Fibroblast of the aortic adventitia (primary cell): ENCODE measurements at regions not wholly inside any gene's neighbourhood (a gene's known extent, or its start where the extent isn't known, plus 50 kb on each side); places are given as distances from the start of the nearest gene placed in this dataset.
"Not testable (repeated sequence)": the region's sequence is repeated elsewhere in the genome, so short reads cannot be mapped to it uniquely, and the experiment has no call there.

Experiments used
- DNase-seq: peaks from one replicate; pipeline ENCODE4 v3.0.0-alpha.2; 2010; ENCODE audit warnings: low read depth
- H3K4me3 ChIP-seq: 2 replicates; pipeline ENCODE4 v1.5.1; 2011; ENCODE audit warnings: low read depth, mild to moderate bottlenecking, control low read depth, low read length, moderate library complexity
- TF ChIP-seq, protein P1 (sequence below): IDR thresholded peaks from 2 replicates; pipeline ENCODE4 v1.5.1; 2011; ENCODE audit warnings: mild to moderate bottlenecking, low read length, control low read depth, inconsistent platforms; ENCODE audit not compliant: insufficient read depth

DNA sequence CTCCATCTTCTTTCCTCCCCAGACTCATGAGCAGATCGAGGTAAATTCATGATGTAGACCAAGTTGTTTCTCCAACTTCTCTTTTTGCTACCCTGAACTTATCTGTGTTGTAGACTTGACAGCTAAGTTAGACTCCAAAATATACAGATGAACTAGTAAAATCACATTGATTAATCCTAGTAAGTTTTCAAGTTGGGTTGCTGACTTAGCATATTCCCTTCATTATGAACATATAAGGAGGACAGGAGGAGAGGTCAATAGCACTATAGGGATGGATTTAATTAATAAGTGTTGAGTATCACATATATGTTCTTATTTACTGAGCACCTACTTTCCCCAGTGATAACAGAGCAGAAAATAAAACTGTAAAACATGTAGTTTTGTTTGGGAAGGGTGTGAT lies 227.3 kb downstream of the TINAG start:
- H3K4me3 ChIP-seq = no peak overlapping the region
- no peak for DNase-seq
- TF ChIP-seq, protein P1, sequence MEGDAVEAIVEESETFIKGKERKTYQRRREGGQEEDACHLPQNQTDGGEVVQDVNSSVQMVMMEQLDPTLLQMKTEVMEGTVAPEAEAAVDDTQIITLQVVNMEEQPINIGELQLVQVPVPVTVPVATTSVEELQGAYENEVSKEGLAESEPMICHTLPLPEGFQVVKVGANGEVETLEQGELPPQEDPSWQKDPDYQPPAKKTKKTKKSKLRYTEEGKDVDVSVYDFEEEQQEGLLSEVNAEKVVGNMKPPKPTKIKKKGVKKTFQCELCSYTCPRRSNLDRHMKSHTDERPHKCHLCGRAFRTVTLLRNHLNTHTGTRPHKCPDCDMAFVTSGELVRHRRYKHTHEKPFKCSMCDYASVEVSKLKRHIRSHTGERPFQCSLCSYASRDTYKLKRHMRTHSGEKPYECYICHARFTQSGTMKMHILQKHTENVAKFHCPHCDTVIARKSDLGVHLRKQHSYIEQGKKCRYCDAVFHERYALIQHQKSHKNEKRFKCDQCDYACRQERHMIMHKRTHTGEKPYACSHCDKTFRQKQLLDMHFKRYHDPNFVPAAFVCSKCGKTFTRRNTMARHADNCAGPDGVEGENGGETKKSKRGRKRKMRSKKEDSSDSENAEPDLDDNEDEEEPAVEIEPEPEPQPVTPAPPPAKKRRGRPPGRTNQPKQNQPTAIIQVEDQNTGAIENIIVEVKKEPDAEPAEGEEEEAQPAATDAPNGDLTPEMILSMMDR = no peak

DNA sequence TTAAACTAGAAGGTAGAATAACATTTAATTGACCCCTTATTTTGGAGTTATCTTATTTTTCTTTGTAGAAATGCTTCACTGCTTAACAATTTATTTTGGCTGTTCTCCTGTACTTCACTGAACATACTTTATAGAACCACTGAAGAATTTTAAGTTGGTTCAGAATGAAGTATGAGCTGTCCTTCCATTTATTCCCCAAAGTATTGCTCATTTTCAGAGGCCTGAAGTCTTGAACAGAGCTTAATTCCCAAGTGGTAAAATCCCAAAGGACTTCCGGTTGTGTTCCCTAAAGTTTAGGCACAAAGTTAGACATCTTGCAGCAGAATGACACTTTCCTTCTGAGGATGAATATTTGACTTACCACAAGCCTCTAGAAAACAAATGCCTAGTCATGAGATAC lies 233.3 kb downstream of the TINAG start:
- TF ChIP-seq, protein P1 = no peak
- no peak overlapping the region for H3K4me3 ChIP-seq
- DNase-seq = peak; percentile 4

DNA sequence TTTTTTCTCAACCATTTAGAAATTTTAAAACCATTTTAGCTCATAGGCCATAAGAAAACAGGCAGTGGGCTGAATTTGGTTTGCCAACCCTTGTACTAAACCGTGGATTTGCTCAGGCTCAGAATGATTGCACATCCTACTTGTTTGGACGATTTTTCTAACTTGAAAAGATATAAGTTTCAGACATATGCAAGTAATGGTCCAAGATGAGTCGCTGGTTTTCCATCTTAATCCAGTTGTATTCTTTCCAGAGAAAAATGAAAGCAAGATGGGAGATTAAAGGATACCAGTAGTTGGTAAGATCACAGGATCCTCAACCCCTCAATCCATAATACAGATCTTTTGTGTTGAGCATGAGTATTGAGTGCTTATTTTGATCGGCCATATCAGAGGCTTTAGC lies 250.9 kb downstream of the TINAG start:
- no peak overlapping the region for H3K4me3 ChIP-seq
- TF ChIP-seq, protein P1 = no peak
- no peak for DNase-seq

DNA sequence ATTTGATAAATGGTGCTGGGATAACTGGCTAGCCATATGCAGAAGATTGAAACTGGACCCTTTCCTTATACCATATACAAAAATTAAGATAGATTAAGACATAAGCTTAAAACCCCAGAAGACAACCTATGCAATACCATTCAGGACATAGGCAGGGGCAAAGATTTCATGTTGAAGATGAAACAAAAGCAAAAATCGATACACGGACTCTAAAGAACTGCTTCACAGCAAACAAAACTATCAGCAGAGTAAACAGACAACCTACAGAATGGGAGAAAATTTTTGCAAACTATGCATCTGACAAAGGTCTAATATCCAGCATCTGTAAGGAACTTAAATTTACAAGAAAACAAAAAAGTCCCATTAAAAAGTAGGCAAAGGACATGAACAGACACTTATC lies 255.9 kb downstream of the TINAG start:
- H3K4me3 ChIP-seq, DNase-seq: not testable (repeated sequence)

DNA sequence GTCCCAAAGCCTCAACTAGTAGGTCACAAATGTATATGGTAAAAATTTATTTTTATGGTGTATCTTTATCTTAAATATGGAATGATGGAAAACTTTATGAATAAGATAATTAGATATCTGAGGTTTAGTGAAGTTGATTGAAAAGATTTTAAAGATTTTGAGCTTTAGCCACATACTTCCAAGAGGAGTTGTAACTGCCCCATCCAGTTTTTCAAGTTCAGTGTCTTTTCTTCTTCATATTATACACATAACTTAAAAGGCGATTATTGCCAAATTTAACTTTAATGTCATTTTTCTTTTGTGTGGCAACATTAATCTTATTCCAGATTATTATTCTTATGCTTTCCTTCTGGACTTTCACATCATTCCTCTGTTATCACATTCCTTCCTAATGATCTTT lies 266.4 kb downstream of the TINAG start:
- TF ChIP-seq, protein P1 = no peak
- DNase-seq = no peak
- H3K4me3 ChIP-seq = no peak overlapping the region

DNA sequence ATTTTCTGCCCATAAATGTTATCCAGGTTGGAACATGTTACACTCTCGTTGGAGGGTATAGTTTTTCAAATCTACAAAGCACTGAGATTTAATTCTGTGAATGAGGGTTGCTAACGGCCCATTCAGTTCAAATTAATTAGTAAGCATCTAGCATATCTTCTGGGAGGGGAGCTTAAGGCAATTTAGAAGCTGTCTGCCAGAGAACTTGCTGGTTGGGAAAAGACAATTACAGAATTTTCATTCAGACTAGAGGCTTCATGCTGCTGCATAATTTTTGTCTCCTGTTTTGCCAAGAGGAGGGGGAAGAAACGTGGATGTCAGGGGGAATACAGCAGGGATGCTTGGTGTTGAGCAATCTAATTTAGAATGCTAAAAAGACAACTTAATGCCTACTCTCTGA lies 268.3 kb upstream of the FAM83B start:
- no peak for DNase-seq
- no peak overlapping the region for H3K4me3 ChIP-seq
- TF ChIP-seq, protein P1 = no peak

DNA sequence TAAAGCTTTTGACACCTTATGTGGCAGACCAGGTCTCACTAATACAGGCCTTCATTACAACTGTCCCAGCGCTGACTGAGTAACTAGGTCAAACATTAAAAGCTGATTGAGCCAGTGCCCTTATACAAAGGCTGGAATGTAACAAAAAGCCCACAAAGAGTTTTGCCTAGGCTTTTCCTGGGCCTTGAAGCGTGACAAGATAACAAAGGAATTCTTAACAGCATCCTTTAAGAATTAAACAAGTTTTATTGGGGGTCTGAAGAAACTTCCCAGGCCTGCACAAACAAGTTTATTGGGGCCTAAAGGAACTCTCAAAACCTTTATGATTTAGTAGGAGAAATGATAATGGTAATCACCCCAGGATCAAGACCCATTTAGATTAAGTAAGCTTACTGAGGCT lies 267.6 kb upstream of the FAM83B start:
- TF ChIP-seq, protein P1 = no peak
- DNase-seq = no peak
- H3K4me3 ChIP-seq = no peak overlapping the region

DNA sequence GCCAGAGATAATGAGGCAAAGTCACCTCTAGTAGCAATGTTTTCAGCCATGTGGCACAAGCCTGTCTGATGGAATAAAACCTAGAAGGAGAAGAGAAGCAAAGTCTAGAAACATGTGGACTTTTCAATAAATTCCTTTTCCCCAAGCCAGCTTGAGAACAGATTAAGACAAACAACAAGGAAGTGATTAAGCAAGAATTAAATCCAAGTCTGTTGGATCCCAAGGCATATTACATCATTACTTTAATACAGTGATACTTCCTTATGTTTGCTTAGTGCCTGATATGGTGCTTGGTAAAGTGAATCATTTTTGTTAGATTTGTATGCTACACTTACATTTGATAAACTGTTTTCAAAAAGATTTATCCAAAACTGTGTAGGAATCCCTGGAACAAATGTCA lies 260.3 kb upstream of the FAM83B start:
- DNase-seq = peak; percentile 60
- TF ChIP-seq, protein P1 = no peak
- no peak overlapping the region for H3K4me3 ChIP-seq
